Ureter (tissue), 1 donor: ENCODE measurements at regions not wholly inside any gene's neighbourhood (a gene's known extent, or its start where the extent isn't known, plus 50 kb on each side); places are given as distances from the start of the nearest gene placed in this dataset.
"Not testable (repeated sequence)": the region's sequence is repeated elsewhere in the genome, so short reads cannot be mapped to it uniquely, and the experiment has no call there.

ENCODE experiments used
- DNase-seq: peaks from one replicate; pipeline ENCODE4 v3.0.0-alpha.2; 2020; ENCODE audit warnings: low spot score
- donor health status: DM: yes; HTN: yes; CAD: no.

DNA sequence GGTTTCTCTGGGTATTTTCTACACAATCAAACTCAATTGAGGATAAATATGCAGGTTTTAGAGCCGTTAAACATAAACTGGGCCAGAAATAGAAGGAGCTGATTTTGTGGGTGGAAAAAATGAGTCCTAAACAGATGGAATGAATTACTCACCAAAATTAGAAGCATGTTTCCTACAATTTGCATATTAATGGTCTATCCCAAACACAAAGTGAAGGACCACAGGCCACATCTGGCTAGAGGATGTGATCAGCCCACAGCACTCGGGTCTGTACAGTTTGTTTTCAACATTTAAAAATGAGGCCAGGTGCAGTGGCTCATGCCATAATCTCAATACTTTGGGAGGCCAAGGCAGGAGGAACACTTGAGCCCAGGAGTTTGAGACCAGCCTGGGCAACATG, 296.3 kb downstream of the PREX1 start:
- DNase-seq: no peak

DNA sequence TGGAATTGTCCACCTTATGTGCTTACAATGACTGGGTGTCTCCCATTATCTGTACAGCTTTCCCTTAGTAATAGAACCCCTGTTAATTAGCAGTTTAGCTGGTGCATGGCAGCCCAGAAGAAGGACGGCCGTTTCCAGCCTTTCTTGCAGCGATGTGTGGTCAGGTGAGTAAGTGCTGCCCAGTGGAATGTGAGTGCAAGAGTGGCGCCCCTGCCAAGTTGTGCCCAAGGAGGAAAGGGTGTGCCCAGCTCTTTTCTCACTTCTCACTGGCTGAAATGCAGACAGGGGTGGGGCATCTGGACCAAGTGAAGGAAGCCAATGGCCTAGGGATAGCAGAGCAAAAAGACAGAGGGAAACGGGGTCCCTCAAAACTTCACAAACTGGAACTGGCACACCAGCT, 296.8 kb downstream of the PREX1 start:
- no peak for DNase-seq

GRCh38 chr20:48528346-48528745, 299.5 kb downstream of the PREX1 start:
- no peak for DNase-seq

GRCh38 chr20:48527771-48528170, 300.0 kb downstream of the PREX1 start:
- DNase-seq: no peak

DNA sequence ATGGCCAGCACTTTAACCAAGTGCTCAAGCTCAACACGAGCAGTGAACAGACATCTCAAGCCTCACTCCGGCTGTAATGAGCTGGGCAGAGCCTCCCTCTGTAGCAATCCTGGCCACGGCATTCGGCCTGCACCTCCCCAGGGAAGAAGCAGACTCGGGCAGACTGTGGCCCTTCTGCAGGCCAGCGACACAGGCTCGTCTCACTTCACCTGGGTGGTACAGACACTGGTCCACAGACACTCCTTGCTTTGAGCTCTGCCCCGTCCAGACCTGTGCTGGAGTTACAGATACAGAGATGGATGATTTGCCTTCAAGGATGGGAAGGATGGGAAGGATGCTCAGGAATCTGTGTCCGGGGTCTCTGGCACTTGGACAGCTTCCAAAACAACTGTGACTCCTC, 300.9 kb downstream of the PREX1 start:
- no peak for DNase-seq

DNA sequence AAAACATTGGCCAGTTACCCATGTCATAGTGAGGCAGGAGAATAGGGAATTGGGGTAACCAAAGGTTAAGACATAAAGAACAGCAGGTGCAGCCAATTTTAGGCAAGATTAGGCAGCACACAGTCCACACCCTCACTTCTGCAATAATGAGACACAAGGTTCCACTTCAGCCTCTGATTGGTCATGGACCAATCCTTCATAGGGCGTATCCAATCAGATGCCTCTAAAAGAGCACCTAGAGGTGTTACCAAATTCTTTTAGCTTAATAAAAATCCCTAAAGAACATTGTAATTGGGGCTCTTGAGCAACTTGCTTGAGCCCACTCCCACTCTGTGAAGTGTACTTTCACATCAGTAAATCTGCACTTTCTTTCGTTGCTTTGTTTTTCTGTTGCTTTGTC, 302.4 kb downstream of the PREX1 start:
- no peak for DNase-seq

DNA sequence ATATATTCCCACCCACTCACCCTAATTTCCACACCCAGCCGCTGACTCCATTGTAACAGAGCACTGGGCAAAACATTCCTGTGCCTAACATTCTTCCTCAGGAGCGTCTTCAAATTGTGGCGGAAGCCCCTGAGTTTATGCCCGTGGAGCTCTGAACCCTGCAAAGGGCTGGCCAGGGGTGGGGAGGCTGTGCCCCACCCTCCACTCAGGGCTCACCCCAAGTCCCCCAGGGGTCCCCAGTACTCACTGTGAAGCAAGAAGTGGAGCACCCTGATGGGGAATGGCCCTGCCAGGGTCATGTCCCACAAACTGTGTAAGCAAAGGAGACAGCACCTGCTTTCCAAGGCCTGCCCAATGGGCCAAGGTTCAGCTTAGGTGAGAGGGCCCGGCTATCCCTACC, 303.2 kb downstream of the PREX1 start:
- no peak for DNase-seq

DNA sequence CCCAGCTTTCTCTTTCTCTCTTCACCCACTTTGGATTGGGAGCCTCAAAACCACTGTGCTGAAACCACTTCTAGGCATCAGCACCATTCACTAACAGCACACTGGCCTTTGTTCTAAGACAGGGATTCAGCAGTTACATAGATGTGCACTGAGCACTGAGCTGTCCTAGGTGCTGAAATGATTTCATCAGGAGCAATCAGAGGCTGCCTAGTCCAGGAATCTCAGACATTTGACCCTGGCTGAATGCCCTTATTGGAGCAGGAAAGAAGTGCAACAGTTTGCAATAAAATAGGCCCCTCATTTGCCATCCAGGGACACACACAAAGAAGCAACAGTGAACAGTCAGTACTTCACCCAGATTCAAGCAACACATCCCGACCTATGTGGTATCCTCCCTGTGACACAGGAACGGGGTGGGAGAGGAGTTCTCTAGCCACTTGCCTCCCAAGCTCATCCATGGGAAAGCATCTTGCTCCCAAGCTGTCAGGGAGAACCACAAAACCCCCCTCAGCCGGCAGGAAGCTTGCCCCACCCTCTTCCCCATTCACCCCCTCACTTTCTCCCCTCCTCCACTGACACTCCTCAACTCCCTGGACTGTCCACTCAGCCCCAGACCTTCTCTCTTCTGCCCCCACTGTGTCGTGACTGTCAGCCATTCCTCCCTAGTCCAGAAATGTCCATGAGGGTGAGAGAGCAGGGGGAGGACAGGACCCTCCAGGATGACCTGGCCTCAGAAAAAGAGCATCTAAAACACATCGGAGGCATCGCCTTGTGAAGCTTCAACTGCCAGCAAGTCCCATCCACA, 304.4 kb downstream of the PREX1 start:
- DNase-seq: no peak

DNA sequence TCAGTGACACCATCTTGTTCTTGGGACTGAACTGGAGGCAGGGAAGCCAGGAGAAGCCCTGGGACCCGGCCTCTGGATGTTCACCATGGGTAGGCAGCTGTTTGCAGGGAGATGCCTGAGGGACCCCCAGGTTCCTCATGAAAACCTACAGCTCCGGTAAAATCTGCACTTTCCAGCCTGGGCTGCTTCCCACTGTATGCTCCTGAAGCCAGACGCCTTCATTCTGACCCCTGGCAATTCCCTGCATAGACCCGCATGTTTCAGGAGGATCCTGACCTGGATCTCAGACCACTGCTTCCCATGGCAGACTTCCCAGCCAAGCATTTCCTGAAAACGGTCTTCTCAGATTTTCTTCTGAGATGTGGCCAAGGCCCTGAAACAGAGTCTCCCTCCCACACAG, 306.7 kb downstream of the PREX1 start:
- DNase-seq: no peak

GRCh38 chr20:48516196-48516595, 311.6 kb downstream of the PREX1 start:
- DNase-seq: not testable (repeated sequence)

- DNase-seq: not testable (repeated sequence)
These were observed 313.2 kb downstream of the PREX1 start for GRCh38 chr20:48514577-48514976.

GRCh38 chr20:48512539-48512938, 315.3 kb downstream of the PREX1 start:
- not testable (repeated sequence) for DNase-seq

- not testable (repeated sequence) for DNase-seq
These were observed 322.7 kb downstream of the PREX1 start for GRCh38 chr20:48505066-48505465.

GRCh38 chr20:48503166-48503815, 324.5 kb downstream of the PREX1 start:
- DNase-seq: no peak

DNA sequence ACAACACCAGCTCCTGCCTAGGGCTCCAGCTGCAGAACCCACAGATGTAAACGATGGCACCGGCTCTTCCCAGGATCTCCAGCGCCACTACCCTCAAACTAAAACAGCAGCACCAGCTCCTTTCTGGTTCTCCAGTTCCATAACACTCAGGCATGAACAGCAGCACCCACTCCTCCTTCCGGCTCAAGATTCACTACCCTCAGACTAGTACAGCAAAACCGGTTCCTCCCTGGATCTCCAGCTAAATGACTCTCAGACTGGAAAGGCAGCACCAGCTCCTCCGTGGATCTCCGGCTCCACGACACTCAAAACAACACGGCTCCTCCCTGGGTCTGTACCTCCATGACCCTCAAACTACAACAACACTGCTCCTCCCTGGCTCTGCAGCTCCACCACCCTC, 325.0 kb downstream of the PREX1 start:
- DNase-seq: no peak

- no peak for DNase-seq
These were observed 325.8 kb downstream of the PREX1 start for GRCh38 chr20:48502016-48502415.

DNA sequence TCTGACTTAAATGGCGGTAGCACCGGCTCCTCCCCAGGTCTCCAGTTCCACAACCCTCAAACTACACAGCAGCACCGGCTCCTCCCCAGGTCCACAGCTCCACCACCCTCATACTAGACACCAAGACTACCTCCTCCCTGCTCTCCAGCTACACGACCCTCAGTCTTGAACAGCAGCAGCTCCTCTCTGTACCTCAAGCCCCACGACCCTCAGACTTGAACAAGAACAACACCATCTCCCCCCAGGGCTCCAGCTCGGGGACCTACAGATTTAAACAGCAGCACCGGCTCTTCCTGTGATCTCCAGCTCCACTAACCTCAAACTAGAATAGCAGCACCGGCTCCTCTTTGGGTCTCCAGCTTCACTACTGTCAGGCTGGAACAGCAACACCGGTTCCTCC, 326.9 kb downstream of the PREX1 start:
- not testable (repeated sequence) for DNase-seq

DNA sequence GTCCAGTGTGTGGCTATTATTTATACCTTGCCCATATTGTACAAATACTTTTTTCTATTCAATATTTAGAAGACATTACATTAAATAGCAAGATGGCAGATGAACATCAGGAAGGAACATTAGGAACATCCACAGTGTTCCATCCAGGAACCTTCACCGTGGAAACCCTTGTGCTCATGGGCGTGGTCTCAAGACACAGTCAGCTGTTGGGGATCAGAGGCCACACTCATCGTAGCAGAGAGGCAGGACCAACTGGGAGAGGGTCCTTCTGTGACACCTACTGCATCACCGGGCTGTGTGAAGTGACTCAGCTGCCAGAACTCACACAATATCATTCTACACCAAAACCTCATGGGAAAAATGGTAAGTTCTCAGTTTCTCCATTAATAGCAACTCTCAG, 328.9 kb downstream of the PREX1 start:
- DNase-seq: not testable (repeated sequence)

GRCh38 chr20:48498125-48498524, 329.7 kb downstream of the PREX1 start:
- not testable (repeated sequence) for DNase-seq

GRCh38 chr20:48493966-48494365, 333.8 kb downstream of the PREX1 start:
- DNase-seq: no peak

DNA sequence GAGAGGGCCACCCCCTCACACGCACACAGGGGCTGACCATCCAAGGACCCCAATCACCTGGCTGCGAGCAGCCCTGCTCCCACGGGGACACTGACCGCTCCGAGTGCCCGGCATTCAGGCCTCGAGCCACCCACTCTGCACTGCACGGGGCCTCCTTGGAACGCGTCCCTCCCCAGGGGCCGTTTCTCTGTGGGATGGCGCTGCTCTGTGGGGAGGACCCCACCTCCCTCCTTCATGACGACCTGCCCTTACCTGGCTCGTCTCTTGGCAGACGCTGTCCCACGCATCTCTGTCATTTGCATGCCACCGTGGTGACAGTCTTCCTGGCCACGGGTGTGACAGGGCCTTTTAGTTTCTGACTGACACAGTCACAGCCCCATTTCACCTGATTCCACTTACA, 334.5 kb downstream of the PREX1 start:
- not testable (repeated sequence) for DNase-seq

- no peak for DNase-seq
These were observed 335.1 kb downstream of the PREX1 start for GRCh38 chr20:48492715-48493070.

DNA sequence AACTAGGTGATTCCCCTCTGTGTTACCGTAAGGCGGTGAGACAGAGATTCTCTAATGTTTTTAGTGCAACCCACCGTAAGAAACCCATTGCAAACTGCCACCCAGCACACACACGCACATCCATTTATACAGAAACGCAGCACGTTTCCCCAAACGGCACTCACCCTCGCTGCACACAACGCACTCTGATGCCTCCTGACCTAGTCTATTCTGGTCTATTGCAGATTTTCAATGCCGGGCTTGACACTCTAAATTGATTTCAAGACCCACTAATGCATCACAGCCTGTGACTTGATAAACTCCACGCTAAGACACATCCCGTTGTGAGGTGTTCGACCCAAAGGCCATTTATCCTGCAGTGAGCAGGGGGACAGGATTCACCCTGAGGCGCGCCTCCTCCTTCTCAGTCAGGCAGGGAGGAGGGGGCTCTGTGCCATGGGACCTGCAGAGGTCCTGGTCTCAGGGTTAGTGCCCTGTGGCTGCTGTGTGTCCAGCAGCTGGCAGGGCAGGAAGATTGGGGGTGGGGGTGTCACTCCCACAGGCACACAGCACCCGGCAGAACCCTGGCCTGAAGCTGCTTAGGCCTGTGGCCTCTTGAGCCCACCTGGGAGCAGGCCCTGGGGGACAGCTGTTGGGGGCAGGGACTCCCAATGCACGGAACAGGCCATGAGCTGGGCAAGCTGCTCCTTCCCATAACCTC, 335.6 kb downstream of the PREX1 start:
- DNase-seq: no peak
